Midbrain (tissue), 1 donor: ENCODE measurements at regions not wholly inside any gene's neighbourhood (a gene's known extent, or its start where the extent isn't known, plus 50 kb on each side); places are given as distances from the start of the nearest gene placed in this dataset.
A peak's percentile ranks its signal among the peaks of the same experiment; 100 is the strongest.
"Not testable (repeated sequence)": the region's sequence is repeated elsewhere in the genome, so short reads cannot be mapped to it uniquely, and the experiment has no call there.

Source experiments
- DNase-seq: peaks from one replicate; lab custom pipeline; 2025; lab: John Stamatoyannopoulos, UW

GRCh38 chr2:126952216-126952615 lies 53.5 kb downstream of the TEX51 start:
- no peak for DNase-seq

- DNase-seq: no peak
Observed at GRCh38 chr2:126953483-126953882, 54.8 kb downstream of the TEX51 start.

- DNase-seq: no peak
Observed at GRCh38 chr2:126954831-126955230, 56.1 kb downstream of the TEX51 start.

GRCh38 chr2:126956773-126957172 lies 58.1 kb downstream of the TEX51 start:
- not testable (repeated sequence) for DNase-seq

- no peak for DNase-seq
Observed at GRCh38 chr2:126963390-126963789, 64.7 kb downstream of the TEX51 start.

DNA sequence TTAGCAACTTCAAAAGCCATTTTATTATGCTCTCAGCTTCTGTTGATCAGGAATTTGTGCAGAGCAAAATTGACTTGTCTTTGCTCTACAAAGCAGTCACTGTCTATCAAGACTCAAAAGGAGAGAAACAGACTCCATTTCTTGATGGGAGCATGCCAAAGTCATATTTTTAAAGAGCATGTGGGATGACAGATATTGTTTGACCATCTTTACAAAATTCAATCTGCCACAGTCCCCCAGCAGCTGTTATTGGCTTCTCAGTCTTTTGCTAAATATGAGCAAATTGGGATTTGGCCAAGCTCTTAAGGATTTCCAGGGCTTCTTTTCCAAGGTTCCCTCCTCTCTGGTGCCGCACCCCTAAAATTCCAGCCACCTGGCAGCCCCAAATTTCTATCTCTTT lies 67.9 kb downstream of the TEX51 start:
- DNase-seq: no peak

- no peak for DNase-seq
Observed at GRCh38 chr2:126970583-126970982, 71.9 kb downstream of the TEX51 start.

DNA sequence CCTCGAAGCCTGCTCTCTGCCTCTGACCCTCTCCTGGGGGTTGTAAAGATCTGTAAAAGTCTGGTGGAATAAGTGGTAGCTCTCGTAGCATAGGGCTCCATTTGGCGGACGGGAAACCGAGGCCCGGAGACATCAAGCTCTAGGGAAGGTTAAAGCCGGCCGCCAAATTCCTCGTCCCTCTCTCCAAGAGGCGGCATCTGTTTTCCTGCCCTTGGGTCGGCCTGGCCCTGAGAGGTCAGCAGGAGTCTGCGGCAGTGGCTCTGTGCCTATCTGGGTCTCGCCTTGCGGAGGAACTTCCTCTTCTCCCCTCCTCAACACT lies 72.4 kb downstream of the TEX51 start:
- no peak for DNase-seq

DNA sequence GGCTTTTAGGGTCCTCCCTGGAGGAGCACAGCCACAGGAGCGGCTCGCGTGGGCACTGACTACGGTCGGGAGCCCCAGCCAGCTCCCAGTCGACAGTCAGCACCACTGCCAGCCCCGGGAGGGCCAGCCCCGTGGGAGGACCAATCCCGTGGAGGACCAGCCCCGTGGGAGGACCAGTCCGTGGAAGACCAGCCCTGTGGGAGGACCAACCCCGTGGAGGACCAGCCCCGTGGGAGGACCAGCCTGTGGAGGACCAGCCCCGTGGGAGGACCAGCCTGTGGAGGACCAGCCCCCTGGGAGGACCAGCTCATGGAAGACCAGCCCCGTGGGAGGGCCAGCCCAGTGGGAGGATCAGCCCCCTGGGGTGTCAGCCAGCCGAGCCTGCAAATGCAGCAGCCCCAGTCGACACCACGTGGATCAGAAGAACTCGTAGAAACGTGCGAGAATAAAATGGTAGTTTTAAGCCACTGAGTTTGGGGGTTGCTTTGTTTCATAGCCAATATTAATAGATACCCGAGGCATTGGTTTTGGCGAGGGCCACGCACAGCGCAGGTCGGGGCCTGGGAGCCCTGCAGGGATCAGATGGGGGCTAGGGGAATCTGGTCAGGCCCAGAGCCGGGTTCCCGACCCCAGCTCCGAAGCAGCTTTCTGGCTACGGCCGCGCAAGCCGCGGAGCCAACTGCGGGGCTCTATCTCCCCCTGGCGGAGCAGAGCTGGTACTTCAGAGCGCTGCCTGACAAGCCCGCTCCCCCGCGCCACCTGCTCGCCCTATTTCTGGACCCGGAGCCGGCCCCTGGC lies 73.0 kb downstream of the TEX51 start:
- peak; percentile 77 for DNase-seq

DNA sequence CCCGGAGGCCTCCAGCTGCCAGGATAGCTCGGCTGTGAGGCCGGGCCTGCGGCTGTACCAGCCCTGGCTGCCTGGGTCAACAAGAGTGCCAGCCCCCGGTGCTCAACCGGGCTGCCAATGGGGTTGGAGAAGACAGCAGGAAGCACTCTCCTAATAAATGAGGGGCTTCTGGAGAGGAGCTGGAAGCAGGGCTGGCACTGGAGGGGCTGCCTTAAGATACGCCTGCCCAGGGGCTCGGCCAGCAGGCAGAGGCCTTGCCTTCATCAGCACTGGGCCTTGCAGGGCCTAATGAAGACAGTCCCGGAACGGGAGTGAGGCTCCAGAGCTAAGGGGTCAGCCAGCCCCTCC lies 73.6 kb downstream of the TEX51 start:
- DNase-seq: no peak

DNA sequence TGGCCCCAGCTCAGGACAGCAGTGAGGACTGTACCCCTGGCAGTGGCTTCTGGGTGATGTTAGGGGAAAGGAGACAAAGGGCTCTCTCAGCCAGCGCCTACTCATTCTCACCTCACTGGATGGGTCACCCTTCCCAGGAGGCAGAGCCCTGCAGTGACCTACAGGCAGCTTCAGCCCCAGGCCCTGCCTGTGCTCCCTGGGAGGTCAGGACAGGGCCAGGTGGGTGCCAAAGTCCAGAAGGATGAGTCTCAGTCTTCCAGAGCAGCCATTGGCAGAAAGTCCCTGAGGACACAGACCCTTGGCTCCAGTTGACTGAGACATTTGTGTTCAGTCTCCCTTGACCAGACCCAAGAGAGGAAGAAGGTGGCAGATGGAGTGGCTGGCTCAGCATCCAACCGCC lies 75.1 kb downstream of the TEX51 start:
- DNase-seq: no peak

DNA sequence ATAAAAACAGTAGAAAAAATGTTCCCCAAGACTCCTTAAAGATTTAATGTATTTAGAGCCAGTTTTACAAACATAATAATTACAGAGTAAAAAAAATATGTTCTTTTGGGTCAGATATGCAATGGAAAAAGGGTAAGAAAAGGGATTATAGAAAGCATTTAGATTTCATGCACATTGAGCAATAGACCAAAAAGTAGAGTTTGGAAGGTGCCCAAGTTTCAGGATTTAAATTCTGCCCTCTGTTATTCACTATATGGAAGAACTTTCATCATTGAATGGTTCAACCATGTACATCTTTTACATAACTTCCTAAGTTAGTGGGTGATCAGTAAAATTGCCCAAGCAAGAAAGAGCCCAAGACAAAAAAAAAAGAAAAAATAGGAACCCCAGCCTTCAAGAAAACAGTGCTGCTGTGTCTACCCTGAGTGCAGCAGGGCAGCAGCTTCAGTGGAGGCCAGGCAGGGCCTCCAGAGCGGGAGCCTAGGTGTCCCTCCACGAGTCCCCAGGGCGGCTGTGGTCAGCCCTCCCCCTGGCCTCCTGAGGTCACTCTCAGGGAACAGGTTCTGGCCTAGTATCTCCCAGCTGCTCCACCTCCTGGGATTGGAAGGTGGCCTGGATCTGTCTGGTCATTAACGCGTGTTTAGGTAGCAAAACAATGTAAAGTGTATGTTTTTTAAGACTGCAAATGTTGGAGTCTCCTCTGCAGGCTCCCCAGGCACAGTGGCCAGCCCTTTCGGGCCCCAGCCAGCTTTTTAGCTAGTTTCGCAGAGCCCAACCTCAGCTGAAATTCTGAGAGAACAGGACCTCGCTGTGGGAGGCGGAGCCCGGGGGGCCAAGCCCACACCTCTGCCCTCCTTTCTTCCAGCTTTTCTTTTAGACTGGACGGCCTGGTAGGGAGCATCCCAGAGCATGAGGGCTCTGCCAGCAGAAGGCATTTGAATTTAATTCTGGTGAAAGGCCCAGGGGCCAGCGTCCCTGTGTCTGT lies 77.3 kb downstream of the TEX51 start:
- DNase-seq: no peak

DNA sequence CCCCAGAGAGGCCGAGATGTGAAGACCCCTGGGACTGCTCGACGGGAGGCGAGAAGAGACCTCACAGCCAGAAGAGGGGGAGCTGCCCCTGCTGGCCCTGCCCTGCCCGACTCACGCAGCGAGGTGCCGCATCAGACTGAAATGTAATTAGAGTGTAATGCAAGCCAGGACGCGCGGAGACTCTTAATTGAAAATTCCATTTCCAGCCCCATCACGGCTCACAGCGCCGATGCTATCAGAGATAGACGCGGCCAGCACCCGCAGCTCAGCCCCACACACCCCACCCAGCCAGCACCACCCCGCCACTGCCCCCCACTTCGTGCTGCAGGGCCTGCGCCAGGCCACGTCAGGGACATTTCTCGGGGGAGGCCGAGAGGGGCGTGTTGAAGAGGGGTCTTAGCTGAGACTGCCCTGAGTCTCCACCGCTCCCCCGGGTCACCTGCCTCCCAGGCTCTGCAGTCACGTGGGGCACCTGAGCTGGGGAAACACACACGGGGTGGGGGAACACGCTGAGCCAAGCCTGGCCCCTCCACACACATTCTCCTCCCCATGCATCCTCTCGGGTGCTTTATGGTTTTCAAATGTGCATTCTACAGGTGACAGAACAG lies 78.1 kb downstream of the TEX51 start:
- no peak for DNase-seq

- no peak for DNase-seq
Observed at GRCh38 chr2:126978333-126978732, 79.6 kb downstream of the TEX51 start.

DNA sequence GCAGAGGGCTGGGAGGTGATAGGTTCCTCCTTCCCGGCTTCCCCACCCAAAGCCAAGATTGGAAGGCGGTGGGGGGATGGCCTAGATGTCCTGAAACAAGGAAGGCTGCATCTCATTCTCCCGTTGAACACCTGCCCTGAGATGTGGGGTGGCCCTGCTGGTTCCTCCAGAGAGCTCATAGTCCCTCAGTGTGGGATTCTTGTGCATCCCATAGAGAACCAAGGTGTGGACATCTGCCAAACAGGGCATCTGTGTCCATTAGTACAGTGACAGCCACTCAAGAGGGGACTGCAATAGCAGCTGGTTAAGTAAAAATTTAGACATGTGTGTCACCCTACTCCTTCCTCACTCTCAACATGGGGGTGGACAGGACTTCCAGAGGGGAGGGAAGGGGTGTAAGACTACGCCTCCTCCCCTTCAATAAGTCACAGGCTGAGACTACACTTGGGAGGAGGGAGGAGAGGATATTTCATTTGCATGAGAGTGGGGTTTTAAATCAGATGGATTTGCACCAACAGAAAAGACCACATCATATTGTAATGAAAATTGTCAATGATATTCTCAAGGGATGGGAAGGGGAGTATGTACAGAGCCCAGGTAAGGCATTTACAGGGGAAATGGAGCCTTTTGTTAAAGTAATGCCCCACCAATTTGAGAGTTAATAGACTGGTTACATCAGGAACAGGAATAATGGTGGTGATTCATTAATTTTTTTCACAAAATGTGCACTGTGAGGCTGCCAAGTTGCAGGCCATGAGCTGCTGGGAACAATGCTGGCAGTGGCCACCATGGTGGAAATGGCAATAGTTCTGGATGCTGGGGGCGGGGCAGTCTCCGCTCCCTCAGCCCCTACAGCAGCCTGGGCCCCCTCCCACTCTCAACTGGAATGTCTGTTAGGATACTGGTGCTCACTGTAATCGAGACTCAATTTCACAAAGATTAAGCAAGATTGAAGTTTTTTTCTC lies 80.6 kb downstream of the TEX51 start:
- peak; percentile 73 for DNase-seq

GRCh38 chr2:126981476-126981875 lies 82.8 kb downstream of the TEX51 start:
- no peak for DNase-seq

DNA sequence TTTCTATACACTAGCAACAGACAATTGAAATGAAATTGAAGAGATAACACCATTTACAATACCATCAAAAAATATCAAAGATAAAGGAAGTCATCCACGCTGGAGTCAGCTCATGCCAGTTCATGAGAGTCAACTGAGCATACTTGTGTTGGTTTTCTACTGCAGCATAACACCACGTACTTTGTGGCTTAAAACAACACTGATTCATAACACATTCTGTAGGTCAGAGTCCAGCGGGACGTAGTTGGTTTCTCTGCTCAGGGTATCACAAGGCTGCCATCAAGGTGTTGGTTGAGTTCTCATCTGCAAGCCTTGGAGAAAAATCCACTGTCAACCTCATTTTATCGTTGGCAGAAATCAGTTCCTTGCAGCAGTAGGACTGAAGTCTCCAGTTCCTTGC lies 84.2 kb downstream of the TEX51 start:
- DNase-seq: no peak

DNA sequence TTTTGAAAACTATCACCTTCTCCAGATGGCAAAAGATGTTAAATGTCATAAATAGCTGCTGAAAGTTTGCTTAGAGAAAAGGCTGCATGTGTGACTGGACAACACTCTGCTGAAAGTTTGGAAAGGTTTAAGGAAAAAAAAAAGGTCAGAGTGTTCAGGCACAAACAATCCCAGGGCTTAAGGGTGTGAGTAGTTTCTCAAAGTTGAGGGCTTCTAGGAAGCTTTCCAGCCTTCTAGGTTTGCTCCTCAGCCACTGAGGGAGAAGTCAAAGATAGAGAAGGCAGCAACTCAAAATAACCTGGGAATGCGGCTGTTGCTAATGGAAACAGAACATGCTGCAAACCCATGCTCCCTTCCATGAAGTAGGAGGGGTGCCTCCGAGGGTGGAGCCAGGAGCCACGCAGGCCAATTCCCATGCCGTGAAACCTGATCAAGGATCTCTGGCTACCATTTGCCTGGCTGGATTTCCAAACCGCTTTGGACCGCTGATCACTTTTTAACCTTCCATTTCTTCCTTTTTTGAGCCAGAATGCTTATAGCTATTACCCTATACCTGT lies 88.0 kb downstream of the TEX51 start:
- DNase-seq: no peak

DNA sequence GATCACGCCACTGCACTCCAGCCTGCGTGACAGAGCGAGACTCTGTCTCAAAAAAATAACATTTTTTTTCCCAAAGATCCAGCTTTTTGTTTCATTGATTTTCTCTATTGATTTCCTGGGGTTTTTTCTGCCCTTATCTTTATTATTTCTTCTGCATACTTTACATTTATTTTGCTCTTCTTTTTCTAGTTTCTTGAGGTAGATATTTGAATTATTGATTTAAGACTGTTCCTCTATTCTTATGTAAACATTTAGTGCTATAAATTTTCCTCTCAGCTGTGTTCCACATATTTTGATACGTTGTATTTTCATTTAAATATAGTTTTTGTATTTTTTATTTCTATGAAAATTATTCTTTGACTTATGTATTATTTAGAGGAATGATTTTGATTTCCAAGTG lies 89.8 kb downstream of the TEX51 start:
- DNase-seq: no peak

DNA sequence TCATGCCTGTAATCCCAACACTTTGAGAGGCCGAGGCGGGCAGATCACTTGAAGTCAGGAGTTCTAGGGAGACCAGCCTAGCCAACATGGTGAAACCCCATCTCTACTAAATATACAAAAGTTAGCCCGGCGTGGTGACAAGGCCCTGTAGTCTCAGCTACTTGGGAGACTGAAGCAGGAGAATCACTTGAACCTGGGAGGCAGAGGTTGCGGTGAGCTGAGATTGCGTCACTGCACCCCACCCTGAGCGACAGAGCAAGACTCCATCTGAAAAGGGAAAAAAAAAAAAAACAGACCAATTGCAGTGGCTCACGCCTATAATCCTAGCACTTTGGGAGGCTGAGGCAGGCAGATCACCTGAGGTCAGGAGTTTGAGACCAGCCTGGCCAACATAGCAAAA lies 90.4 kb downstream of the TEX51 start:
- not testable (repeated sequence) for DNase-seq

GRCh38 chr2:126990200-126990599 lies 91.5 kb downstream of the TEX51 start:
- DNase-seq: no peak
